ENCODE measurements at regions not wholly inside any gene's neighbourhood (a gene's known extent, or its start where the extent isn't known, plus 50 kb on each side); places are given as distances from the start of the nearest gene placed in this dataset.

DNA sequence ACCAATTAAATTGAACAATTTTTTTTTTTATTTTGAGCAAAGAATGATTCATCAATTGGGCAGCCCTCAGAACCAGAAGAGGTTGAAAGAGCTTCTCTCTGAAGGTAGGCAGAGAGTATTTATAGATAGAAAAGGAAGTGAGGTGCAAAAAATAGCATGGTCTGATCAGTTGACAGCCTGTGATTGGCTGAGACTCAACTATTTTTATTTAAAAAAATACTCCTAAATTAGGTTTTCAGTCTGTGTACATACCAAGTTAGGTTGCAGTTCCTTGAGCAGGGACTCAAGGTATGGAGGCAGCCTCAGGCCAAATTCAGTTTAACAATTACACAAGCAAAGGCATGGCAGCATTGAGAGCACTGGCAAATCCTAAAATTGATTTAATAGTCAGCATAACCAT is 1074.7 kb downstream of the SORCS1 start:
- no peak for DNase-seq (ENCODE audit: low read depth, low spot score)
- dilution Hi-C loops (cut with MboI; ENCODE audit: extremely low pct_ligation_motif_present, low sequenced_read_pairs), result no loop called here

DNA sequence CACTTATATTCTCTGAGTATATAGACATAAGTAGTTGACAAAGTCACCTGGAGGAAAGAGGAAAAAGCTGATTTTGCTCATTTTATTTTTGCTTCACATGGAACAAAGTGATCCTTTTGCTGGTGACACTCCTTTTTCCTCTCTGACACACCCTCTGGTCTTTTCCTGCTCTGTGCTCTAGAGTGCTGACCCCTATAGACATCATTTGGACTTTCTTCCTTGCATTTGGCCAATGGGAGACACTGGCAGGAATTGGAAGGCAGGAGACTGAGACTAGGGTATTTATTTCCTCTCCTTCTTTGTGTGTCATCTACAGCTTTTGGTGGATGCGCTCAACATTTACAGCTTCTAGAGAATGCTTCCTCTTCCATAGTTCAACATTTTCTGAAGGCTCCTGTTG is 1078.1 kb downstream of the SORCS1 start:
- H3K4me2 ChIP-seq (ENCODE audit: insufficient read depth, low read length), result no peak overlapping the region
- POLR2A ChIA-PET, result no interaction called here
- FAIRE-seq, result no peak

More for the DNA sequence above, 1074.7 kb downstream of the SORCS1 start:
- intact Hi-C loops (cut with micrococcal nuclease), result no loop called here
- no peak overlapping the region for H3K4me2 ChIP-seq (ENCODE audit: insufficient read depth, low read length)
- no peaks in the 10 kb centered on the region for H3K4me1 ChIP-seq (ENCODE audit: control insufficient read depth, extremely low read depth, insufficient read depth, low read length)
- no peak overlapping the region for H3K4me3 ChIP-seq (replicated peaks in 1 of 3; ENCODE audit: insufficient read depth in 1 of 3, low read depth in 1 of 3, low read length in 3 of 3)
- no peak for FAIRE-seq
- H3K27ac ChIP-seq (ENCODE audit: insufficient read depth, low read depth, low read length), result no peak overlapping the region
- no peak overlapping the region for H2AFZ ChIP-seq (ENCODE audit: low read depth, low read length)
- no peak for TF ChIP-seq JUN (IDR thresholded peaks at IDR 0.05; ENCODE audit: borderline replicate concordance, insufficient read depth, insufficient read length, low read depth)
- TF ChIP-seq POLR2AphosphoS5 (IDR thresholded peaks at IDR 0.05; ENCODE audit: insufficient read depth, low read depth, low read length), result no peak
- TF ChIP-seq GATA2 (IDR thresholded peaks at IDR 0.05; ENCODE audit: insufficient read depth, insufficient read length, low read depth, low read length), result no peak
- TF ChIP-seq, protein P1, sequence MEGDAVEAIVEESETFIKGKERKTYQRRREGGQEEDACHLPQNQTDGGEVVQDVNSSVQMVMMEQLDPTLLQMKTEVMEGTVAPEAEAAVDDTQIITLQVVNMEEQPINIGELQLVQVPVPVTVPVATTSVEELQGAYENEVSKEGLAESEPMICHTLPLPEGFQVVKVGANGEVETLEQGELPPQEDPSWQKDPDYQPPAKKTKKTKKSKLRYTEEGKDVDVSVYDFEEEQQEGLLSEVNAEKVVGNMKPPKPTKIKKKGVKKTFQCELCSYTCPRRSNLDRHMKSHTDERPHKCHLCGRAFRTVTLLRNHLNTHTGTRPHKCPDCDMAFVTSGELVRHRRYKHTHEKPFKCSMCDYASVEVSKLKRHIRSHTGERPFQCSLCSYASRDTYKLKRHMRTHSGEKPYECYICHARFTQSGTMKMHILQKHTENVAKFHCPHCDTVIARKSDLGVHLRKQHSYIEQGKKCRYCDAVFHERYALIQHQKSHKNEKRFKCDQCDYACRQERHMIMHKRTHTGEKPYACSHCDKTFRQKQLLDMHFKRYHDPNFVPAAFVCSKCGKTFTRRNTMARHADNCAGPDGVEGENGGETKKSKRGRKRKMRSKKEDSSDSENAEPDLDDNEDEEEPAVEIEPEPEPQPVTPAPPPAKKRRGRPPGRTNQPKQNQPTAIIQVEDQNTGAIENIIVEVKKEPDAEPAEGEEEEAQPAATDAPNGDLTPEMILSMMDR (IDR thresholded peaks at IDR 0.05; ENCODE audit: extremely low read depth in 1 of 2, insufficient read depth in 1 of 2, low read depth in 1 of 2, low read length in 2 of 2), result no peak
- no peaks in the 10 kb centered on the region for H4K20me1 ChIP-seq (replicated peaks; ENCODE audit: control insufficient read depth, extremely low read depth, insufficient read depth, low read length)
- H3K9me1 ChIP-seq (replicated peaks; ENCODE audit: control insufficient read depth, extremely low read depth, insufficient read depth, low read length), result no peaks in the 10 kb centered on the region
- CTCF ChIA-PET, result no interaction called here
- H3K27me3 ChIP-seq (ENCODE audit: control insufficient read depth in 2 of 2, insufficient read depth in 2 of 2, low read length in 2 of 2), result no peaks in the 10 kb centered on the region
- POLR2A ChIA-PET, result no interaction called here
- H3K9ac ChIP-seq (replicated peaks; ENCODE audit: extremely low read depth, insufficient read depth, low read length), result no peak overlapping the region
- peaks cover 4% of the 10 kb centered on the region for H3K9me3 ChIP-seq (replicated peaks; ENCODE audit: control insufficient read depth, insufficient read depth, low read length)
- no peaks in the 10 kb centered on the region for H3K36me3 ChIP-seq (ENCODE audit: control insufficient read depth in 2 of 2, extremely low read depth in 1 of 2, insufficient read depth in 2 of 2, low read length in 2 of 2)
- no TSS peak for BruUV-seq (replicated peaks)
- H3K79me2 ChIP-seq (ENCODE audit: control insufficient read depth, insufficient read depth, low read length), result no peaks in the 10 kb centered on the region

More for the DNA sequence above, 1078.1 kb downstream of the SORCS1 start:
- CTCF ChIA-PET, result no interaction called here
- BruUV-seq (replicated peaks), result no TSS peak
- Histone ChIP-seq H3K9me1 (replicated peaks; ENCODE audit: control insufficient read depth, extremely low read depth, insufficient read depth, low read length) (no peaks in the 10 kb centered on the region), H3K27me3 (ENCODE audit: control insufficient read depth in 2 of 2, insufficient read depth in 2 of 2, low read length in 2 of 2) (no peaks in the 10 kb centered on the region), H3K9ac (replicated peaks; ENCODE audit: extremely low read depth, insufficient read depth, low read length) (no peak overlapping the region), H3K79me2 (ENCODE audit: control insufficient read depth, insufficient read depth, low read length) (no peaks in the 10 kb centered on the region), H2AFZ (ENCODE audit: low read depth, low read length) (no peak overlapping the region), H3K4me3 (replicated peaks in 1 of 3; ENCODE audit: insufficient read depth in 1 of 3, low read depth in 1 of 3, low read length in 3 of 3) (no peak overlapping the region), H3K4me1 (ENCODE audit: control insufficient read depth, extremely low read depth, insufficient read depth, low read length) (no peaks in the 10 kb centered on the region), H4K20me1 (replicated peaks; ENCODE audit: control insufficient read depth, extremely low read depth, insufficient read depth, low read length) (no peaks in the 10 kb centered on the region), H3K9me3 (replicated peaks; ENCODE audit: control insufficient read depth, insufficient read depth, low read length) (peaks cover 4% of the 10 kb centered on the region), H3K36me3 (ENCODE audit: control insufficient read depth in 2 of 2, extremely low read depth in 1 of 2, insufficient read depth in 2 of 2, low read length in 2 of 2) (no peaks in the 10 kb centered on the region), H3K27ac (ENCODE audit: insufficient read depth, low read depth, low read length) (no peak overlapping the region)
- TF ChIP-seq GATA2 (IDR thresholded peaks at IDR 0.05; ENCODE audit: insufficient read depth, insufficient read length, low read depth, low read length) (no peak), POLR2AphosphoS5 (IDR thresholded peaks at IDR 0.05; ENCODE audit: insufficient read depth, low read depth, low read length) (no peak), JUN (IDR thresholded peaks at IDR 0.05; ENCODE audit: borderline replicate concordance, insufficient read depth, insufficient read length, low read depth) (no peak), POLR2A (IDR thresholded peaks at IDR 0.05; ENCODE audit: low read depth, low read length) (no peak), MYC (IDR thresholded peaks at IDR 0.05; ENCODE audit: low read depth, low read length) (no peak), EZH2 (IDR thresholded peaks at IDR 0.05; ENCODE audit: borderline replicate concordance, low read depth, low read length, severe bottlenecking) (no peak), FOS (IDR thresholded peaks at IDR 0.05; ENCODE audit: borderline replicate concordance, insufficient read depth, low read length) (no peak)
- TF ChIP-seq, protein P2, sequence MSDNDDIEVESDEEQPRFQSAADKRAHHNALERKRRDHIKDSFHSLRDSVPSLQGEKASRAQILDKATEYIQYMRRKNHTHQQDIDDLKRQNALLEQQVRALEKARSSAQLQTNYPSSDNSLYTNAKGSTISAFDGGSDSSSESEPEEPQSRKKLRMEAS (IDR thresholded peaks at IDR 0.05; ENCODE audit: insufficient read depth, insufficient read length), result no peak
- TF ChIP-seq, protein P1 (IDR thresholded peaks at IDR 0.05; ENCODE audit: extremely low read depth in 1 of 2, insufficient read depth in 1 of 2, low read depth in 1 of 2, low read length in 2 of 2), result no peak
- no peak for DNase-seq (ENCODE audit: low read depth, low spot score)
- dilution Hi-C loops (cut with MboI; ENCODE audit: extremely low pct_ligation_motif_present, low sequenced_read_pairs), result no loop called here
- intact Hi-C loops (cut with micrococcal nuclease), result no loop called here

Data from endothelial cell of umbilical vein (primary cell).